ENCODE measurements at regions not wholly inside any gene's neighbourhood (a gene's known extent, or its start where the extent isn't known, plus 50 kb on each side); places are given as distances from the start of the nearest gene placed in this dataset.

GRCh38 chr3:64932016-64932518 lies 244.3 kb upstream of the ADAMTS9 start:
- TF ChIP-seq CTCF (IDR thresholded peaks at IDR 0.05; ENCODE audit: insufficient read depth, low read depth, low read length, missing control alignments) = no peak
- no peak overlapping the region for H3K4me3 ChIP-seq (ENCODE audit: low read length)
- DNase-seq (ENCODE audit: low read depth) = no peak

GRCh38 chr3:64930891-64931290 lies 243.1 kb upstream of the ADAMTS9 start:
- DNase-seq (ENCODE audit: low read depth) = no peak
- TF ChIP-seq CTCF (IDR thresholded peaks at IDR 0.05; ENCODE audit: insufficient read depth, low read depth, low read length, missing control alignments) = no peak
- no peak overlapping the region for H3K4me3 ChIP-seq (ENCODE audit: low read length)

GRCh38 chr3:64928683-64929082 lies 240.9 kb upstream of the ADAMTS9 start:
- no peak for DNase-seq (ENCODE audit: low read depth)
- H3K4me3 ChIP-seq (ENCODE audit: low read length) = no peak overlapping the region
- no peak for TF ChIP-seq CTCF (IDR thresholded peaks at IDR 0.05; ENCODE audit: insufficient read depth, low read depth, low read length, missing control alignments)

- TF ChIP-seq CTCF (IDR thresholded peaks at IDR 0.05; ENCODE audit: insufficient read depth, low read depth, low read length, missing control alignments) = no peak
- no peak for DNase-seq (ENCODE audit: low read depth)
- H3K4me3 ChIP-seq (ENCODE audit: low read length) = no peak overlapping the region
Measured at GRCh38 chr3:64927689-64928088, 239.9 kb upstream of the ADAMTS9 start.

- no peak overlapping the region for H3K4me3 ChIP-seq (ENCODE audit: low read length)
- DNase-seq (ENCODE audit: low read depth) = no peak
- TF ChIP-seq CTCF (IDR thresholded peaks at IDR 0.05; ENCODE audit: insufficient read depth, low read depth, low read length, missing control alignments) = no peak
Measured at GRCh38 chr3:64925575-64925974, 237.8 kb upstream of the ADAMTS9 start.

GRCh38 chr3:64924961-64925360 lies 237.2 kb upstream of the ADAMTS9 start:
- TF ChIP-seq CTCF (IDR thresholded peaks at IDR 0.05; ENCODE audit: insufficient read depth, low read depth, low read length, missing control alignments) = no peak
- DNase-seq (ENCODE audit: low read depth) = no peak
- H3K4me3 ChIP-seq (ENCODE audit: low read length) = no peak overlapping the region

GRCh38 chr3:64922213-64922612 lies 234.4 kb upstream of the ADAMTS9 start:
- no peak for TF ChIP-seq CTCF (IDR thresholded peaks at IDR 0.05; ENCODE audit: insufficient read depth, low read depth, low read length, missing control alignments)
- H3K4me3 ChIP-seq (ENCODE audit: low read length) = no peak overlapping the region
- no peak for DNase-seq (ENCODE audit: low read depth)
